ENCODE measurements at regions not wholly inside any gene's neighbourhood (a gene's known extent, or its start where the extent isn't known, plus 50 kb on each side); places are given as distances from the start of the nearest gene placed in this dataset.

DNA sequence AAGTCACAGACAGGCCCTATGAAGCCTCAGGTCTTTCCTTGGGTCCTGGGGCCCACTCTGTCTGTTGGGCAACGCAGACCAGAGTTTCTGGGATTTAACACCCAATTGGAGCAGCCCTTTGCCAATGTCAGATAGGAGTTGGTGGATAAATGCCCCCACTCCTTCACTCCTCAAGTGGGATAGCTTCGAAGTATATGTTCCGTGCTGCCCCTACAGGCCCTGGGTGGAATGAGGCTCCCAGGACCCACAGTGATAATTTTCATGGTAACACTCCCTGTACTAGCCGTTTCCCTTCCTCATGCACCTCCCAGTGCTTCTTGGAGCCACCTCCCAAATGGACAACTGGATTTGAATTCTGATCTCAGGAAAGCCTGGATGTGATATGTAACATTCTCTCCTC, 145.4 kb downstream of the FOXA2 start:
- no peaks in the 10 kb centered on the region for H4K20me1 ChIP-seq (ENCODE audit: control insufficient read depth, insufficient read depth, insufficient read length)
- H3K79me2 ChIP-seq (ENCODE audit: insufficient read depth, low read length): no peaks in the 10 kb centered on the region
- Mint-ChIP-seq H3K4me3 (no peak overlapping the region), H3K36me3 (ENCODE audit: insufficient read depth in 1 of 3, low read depth in 3 of 3) (no peaks in the 10 kb centered on the region), H3K27me3 (ENCODE audit: low read depth) (peaks cover 58% of the 10 kb centered on the region), H3K27ac (no peak overlapping the region), H3K4me1 (peaks cover 5% of the 10 kb centered on the region in 2 experiments), H3K9me3 (no peaks in the 10 kb centered on the region)
- H3K4me1 ChIP-seq (ENCODE audit: insufficient read depth, low read length): no peaks in the 10 kb centered on the region
- H3K79me1 ChIP-seq (ENCODE audit: insufficient read depth, low read depth, low read length, poor library complexity, severe bottlenecking): no peaks in the 10 kb centered on the region
- H3K4ac ChIP-seq (ENCODE audit: low read depth, low read length): no peak overlapping the region
- H2BK15ac ChIP-seq (ENCODE audit: low read depth, low read length): no peak overlapping the region
- WGBS (ENCODE audit: extremely low coverage, insufficient read length, low lambda C conversion rate): no CpG with 5 or more reads among the region's 4 CpGs
- no peak overlapping the region for H3K56ac ChIP-seq (ENCODE audit: insufficient read length, low read depth, low read length)
- H4K5ac ChIP-seq (ENCODE audit: insufficient read length, low read depth, low read length): no peak overlapping the region
- no peak for DNase-seq
- no peak overlapping the region for H2BK12ac ChIP-seq (ENCODE audit: insufficient read length, low read depth, low read length)
- no peak overlapping the region for H3T11ph ChIP-seq (ENCODE audit: low read length)
- no peaks in the 10 kb centered on the region for H3K9me3 ChIP-seq (ENCODE audit: control insufficient read depth, low read depth, low read length)
- H3K23ac ChIP-seq (ENCODE audit: insufficient read length, low read depth, low read length): no peak overlapping the region
- no peak overlapping the region for H3K14ac ChIP-seq (ENCODE audit: insufficient read depth, low read length)
- no peak overlapping the region for H2AFZ ChIP-seq (ENCODE audit: low read length)
- no peak overlapping the region for H3K27ac ChIP-seq (ENCODE audit: insufficient read length, low read depth, low read length)
- H4K8ac ChIP-seq (replicated peaks; ENCODE audit: insufficient read length, low read depth, low read length): no peak overlapping the region
- TF ChIP-seq, protein P1, sequence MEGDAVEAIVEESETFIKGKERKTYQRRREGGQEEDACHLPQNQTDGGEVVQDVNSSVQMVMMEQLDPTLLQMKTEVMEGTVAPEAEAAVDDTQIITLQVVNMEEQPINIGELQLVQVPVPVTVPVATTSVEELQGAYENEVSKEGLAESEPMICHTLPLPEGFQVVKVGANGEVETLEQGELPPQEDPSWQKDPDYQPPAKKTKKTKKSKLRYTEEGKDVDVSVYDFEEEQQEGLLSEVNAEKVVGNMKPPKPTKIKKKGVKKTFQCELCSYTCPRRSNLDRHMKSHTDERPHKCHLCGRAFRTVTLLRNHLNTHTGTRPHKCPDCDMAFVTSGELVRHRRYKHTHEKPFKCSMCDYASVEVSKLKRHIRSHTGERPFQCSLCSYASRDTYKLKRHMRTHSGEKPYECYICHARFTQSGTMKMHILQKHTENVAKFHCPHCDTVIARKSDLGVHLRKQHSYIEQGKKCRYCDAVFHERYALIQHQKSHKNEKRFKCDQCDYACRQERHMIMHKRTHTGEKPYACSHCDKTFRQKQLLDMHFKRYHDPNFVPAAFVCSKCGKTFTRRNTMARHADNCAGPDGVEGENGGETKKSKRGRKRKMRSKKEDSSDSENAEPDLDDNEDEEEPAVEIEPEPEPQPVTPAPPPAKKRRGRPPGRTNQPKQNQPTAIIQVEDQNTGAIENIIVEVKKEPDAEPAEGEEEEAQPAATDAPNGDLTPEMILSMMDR (conservative IDR thresholded peaks at IDR 0.05): peak; percentile 61
- H2BK20ac ChIP-seq (ENCODE audit: low read depth, low read length, poor library complexity, severe bottlenecking): no peak overlapping the region
- H3K9ac ChIP-seq (ENCODE audit: extremely low read depth, insufficient read length, low read length): no peak overlapping the region
- no peak overlapping the region for H3K4me2 ChIP-seq (ENCODE audit: insufficient read depth, insufficient read length, low read length)
- H4K91ac ChIP-seq (ENCODE audit: insufficient read length, low read depth, low read length): no peak overlapping the region
- H2AK5ac ChIP-seq (ENCODE audit: insufficient read length, low read length): no peak overlapping the region
- no peak overlapping the region for H3K18ac ChIP-seq (ENCODE audit: insufficient read length, low read depth, low read length)
- H2BK120ac ChIP-seq (ENCODE audit: low read depth, low read length, poor library complexity, severe bottlenecking): no peak overlapping the region
- no peaks in the 10 kb centered on the region for H3K27me3 ChIP-seq (ENCODE audit: insufficient read depth, low read length)
- no peaks in the 10 kb centered on the region for H3K23me2 ChIP-seq (ENCODE audit: insufficient read length, low read depth, low read length, poor library complexity, severe bottlenecking)
- no peak overlapping the region for H2BK5ac ChIP-seq (ENCODE audit: insufficient read length, low read length)

Data from H9 (cell line).